Uterus (tissue), 2 donors: ENCODE measurements at regions not wholly inside any gene's neighbourhood (a gene's known extent, or its start where the extent isn't known, plus 50 kb on each side); places are given as distances from the start of the nearest gene placed in this dataset.

Experiments
- POLR2A ChIP-seq, 2 donors: fragments of 450-650 bp; IDR thresholded peaks; one replicate each; pipeline ENCODE4 v1.6.1; 2016; ENCODE audit warnings: antibody characterized with exemption in 2 of 2, mild to moderate bottlenecking in 1 of 2, moderate library complexity in 1 of 2
- TF ChIP-seq, protein P1 (sequence below), 4 experiments: fragments of 200-600 bp in 2 of 4; fragments of 450-650 bp in 2 of 4; sonication (generic) in 2 of 4; IDR thresholded peaks; one replicate each; pipeline ENCODE4 v1.5.1; 2016 to 2019; ENCODE audit warnings: antibody characterized with exemption in 4 of 4, mild to moderate bottlenecking in 2 of 4, moderate library complexity in 1 of 4

DNA sequence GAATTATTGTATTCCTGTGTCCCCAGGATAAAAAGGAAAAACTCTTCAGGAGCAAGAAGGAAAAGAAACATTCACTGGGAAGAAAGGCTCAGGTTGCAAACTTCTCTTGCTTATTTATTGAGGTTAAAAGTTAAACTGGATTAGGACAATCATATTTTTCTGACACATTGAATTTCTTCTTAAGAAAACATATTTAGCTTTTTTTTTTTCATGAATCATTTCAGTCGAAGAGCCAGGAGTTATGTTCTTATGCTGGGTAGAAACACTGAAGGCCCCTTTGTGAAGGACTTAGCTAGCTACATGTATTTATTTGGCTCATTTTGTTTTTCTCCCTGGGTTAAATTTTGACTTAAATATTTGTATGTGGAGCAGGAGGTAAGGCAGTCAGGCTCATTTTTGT, 434.0 kb downstream of the KLF5 start:
- no peak for TF ChIP-seq POLR2A (IDR thresholded peaks at IDR 0.05)
- TF ChIP-seq, protein P1, sequence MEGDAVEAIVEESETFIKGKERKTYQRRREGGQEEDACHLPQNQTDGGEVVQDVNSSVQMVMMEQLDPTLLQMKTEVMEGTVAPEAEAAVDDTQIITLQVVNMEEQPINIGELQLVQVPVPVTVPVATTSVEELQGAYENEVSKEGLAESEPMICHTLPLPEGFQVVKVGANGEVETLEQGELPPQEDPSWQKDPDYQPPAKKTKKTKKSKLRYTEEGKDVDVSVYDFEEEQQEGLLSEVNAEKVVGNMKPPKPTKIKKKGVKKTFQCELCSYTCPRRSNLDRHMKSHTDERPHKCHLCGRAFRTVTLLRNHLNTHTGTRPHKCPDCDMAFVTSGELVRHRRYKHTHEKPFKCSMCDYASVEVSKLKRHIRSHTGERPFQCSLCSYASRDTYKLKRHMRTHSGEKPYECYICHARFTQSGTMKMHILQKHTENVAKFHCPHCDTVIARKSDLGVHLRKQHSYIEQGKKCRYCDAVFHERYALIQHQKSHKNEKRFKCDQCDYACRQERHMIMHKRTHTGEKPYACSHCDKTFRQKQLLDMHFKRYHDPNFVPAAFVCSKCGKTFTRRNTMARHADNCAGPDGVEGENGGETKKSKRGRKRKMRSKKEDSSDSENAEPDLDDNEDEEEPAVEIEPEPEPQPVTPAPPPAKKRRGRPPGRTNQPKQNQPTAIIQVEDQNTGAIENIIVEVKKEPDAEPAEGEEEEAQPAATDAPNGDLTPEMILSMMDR (IDR thresholded peaks at IDR 0.05), result no peak
